ENCODE measurements at regions not wholly inside any gene's neighbourhood (a gene's known extent, or its start where the extent isn't known, plus 50 kb on each side); places are given as distances from the start of the nearest gene placed in this dataset.

DNA sequence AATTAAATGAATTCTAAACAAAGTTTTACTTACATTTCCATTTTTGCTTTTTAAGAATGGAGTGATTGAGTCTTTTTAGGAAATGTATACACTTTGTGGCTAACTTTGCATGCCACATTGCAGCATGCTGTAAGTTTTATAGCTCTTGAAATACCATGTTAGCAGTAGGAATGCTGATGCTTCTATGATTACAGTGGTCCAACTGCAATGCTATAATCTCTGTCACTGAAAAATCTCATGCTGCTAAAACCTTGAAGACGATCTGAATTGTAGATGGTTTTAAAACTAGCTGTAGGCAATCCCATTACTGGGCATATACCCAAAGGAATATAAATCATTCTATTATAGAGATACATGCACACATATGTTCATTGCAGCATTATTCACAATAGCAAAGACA, 127.6 kb downstream of the WIF1 start:
- TF ChIP-seq, protein P1, sequence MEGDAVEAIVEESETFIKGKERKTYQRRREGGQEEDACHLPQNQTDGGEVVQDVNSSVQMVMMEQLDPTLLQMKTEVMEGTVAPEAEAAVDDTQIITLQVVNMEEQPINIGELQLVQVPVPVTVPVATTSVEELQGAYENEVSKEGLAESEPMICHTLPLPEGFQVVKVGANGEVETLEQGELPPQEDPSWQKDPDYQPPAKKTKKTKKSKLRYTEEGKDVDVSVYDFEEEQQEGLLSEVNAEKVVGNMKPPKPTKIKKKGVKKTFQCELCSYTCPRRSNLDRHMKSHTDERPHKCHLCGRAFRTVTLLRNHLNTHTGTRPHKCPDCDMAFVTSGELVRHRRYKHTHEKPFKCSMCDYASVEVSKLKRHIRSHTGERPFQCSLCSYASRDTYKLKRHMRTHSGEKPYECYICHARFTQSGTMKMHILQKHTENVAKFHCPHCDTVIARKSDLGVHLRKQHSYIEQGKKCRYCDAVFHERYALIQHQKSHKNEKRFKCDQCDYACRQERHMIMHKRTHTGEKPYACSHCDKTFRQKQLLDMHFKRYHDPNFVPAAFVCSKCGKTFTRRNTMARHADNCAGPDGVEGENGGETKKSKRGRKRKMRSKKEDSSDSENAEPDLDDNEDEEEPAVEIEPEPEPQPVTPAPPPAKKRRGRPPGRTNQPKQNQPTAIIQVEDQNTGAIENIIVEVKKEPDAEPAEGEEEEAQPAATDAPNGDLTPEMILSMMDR (IDR thresholded peaks at IDR 0.05), result no peak
- TF ChIP-seq POLR2A (IDR thresholded peaks at IDR 0.05), result no peak
